SK-N-MC (cell line): ENCODE measurements at regions not wholly inside any gene's neighbourhood (a gene's known extent, or its start where the extent isn't known, plus 50 kb on each side); places are given as distances from the start of the nearest gene placed in this dataset.

Experiments
- EZH2 ChIP-seq: fragments of 200-600 bp; sonication (generic); IDR thresholded peaks from one replicate; pipeline ENCODE4 v1.6.1; 2017; ENCODE audit warnings: antibody characterized with exemption
- FOXP2 ChIP-seq: optimal IDR thresholded peaks from 2 replicates; pipeline ENCODE3; 2011; ENCODE audit warnings: mild to moderate bottlenecking, moderate library complexity; ENCODE audit not compliant: insufficient read depth; ENCODE audit errors: extremely low read length, control extremely low read depth
- POLR2AphosphoS5 ChIP-seq: IDR thresholded peaks from 2 replicates; pipeline ENCODE4 v1.6.1; 2012; ENCODE audit warnings: mild to moderate bottlenecking, low read depth, low read length, borderline replicate concordance

DNA sequence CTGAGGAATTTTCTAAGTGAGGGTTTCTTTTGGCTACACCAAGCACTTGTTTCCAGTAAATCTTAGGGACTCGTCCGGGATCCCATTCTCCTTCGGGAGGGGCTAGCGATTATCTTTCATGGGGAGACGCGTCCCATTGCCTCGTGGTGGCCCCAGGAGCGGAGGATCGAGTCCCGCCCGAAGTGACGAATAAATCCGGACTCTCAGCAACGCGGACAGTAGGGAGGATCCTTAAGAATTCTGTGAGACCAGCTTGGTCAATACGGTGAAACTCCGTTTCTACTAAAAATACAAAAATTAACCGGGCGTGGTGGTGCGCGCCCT, 69.1 kb upstream of the PRSS16 start:
- TF ChIP-seq EZH2 (no peak), POLR2AphosphoS5 (no peak), FOXP2 (no peak)
